Stimulated activated naive CD8-positive, alpha-beta T cell treated with anti-CD3 and anti-CD28 coated beads, Interleukin-15, amount 100 ng/mL, for 72 hours (primary cell): ENCODE measurements at regions not wholly inside any gene's neighbourhood (a gene's known extent, or its start where the extent isn't known, plus 50 kb on each side); places are given as distances from the start of the nearest gene placed in this dataset.
"Not testable (repeated sequence)": the region's sequence is repeated elsewhere in the genome, so short reads cannot be mapped to it uniquely, and the experiment has no call there.

Experiments
- ATAC-seq: fragments of 150-1000 bp; cut with Tn5 transposase; 2 replicates; pipeline ENCODE4 v1.10.0; 2021; ENCODE audit warnings: mild to moderate bottlenecking, moderate library complexity
- DNase-seq, 2 donors: peaks; one replicate each; pipeline ENCODE4 v3.0.0; 2021 to 2022
- H3K27ac Mint-ChIP-seq, 2 donors: one replicate each; pipeline ENCODE4 v1.8.0; 2022; ENCODE audit warnings: mild to moderate bottlenecking in 2 of 2, mixed read lengths in 2 of 2, moderate library complexity in 2 of 2
- H3K27me3 Mint-ChIP-seq: one replicate; pipeline ENCODE4 v1.8.0; 2022; ENCODE audit warnings: mixed read lengths
- H3K4me1 Mint-ChIP-seq: one replicate; pipeline ENCODE4 v1.8.0; 2022; ENCODE audit warnings: mild to moderate bottlenecking, mixed read lengths
- H3K4me3 Mint-ChIP-seq, 2 donors: one replicate each; pipeline ENCODE4 v1.8.0; 2022; ENCODE audit warnings: mild to moderate bottlenecking in 2 of 2, mixed read lengths in 2 of 2, moderate library complexity in 1 of 2
- H3K9me3 Mint-ChIP-seq, 2 donors: one replicate each; pipeline ENCODE4 v1.8.0; 2022; ENCODE audit warnings: mixed read lengths in 2 of 2

- Mint-ChIP-seq H3K27ac (no peak overlapping the region), H3K9me3 (no peaks in the 10 kb centered on the region), H3K27me3 (peaks cover 52% of the 10 kb centered on the region), H3K4me1 (no peaks in the 10 kb centered on the region), H3K4me3 (no peak overlapping the region)
- ATAC-seq: peak; percentile 18
- no peak for DNase-seq
Observed at GRCh38 chr6:165843121-165843520, 180.1 kb upstream of the PDE10A start.

DNA sequence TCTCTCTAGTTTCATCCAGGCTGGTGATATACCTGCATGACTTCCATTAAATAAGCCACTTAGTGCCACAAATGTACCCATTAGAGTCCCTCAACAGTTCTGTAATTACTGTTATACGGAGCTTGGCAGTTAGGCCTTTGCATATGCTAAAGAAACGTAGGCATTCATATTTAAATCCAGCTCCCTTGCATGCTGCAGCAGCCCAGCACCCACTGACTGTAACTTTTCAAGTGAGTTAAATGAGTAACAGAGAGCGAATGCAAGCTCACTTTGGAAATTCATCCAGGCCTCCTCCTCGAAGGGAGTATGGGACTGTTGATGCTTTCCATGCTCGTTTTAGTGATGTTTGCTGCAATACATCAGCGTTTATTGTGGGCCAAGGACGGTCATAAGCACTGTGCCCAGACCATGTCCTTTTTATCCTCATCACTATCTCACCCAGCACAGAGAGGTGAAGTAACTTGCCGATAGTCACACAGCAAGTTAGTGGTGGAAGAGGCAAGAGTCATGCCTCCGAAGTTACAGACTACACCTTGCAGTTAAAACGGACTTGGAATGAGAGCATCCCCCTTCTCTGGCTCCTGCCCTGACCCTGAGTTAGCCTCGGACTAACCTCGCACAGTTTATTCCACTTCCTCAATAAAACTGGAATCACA is 179.4 kb upstream of the PDE10A start:
- ATAC-seq: no peak
- H3K27me3 Mint-ChIP-seq: peaks cover 45% of the 10 kb centered on the region

DNA sequence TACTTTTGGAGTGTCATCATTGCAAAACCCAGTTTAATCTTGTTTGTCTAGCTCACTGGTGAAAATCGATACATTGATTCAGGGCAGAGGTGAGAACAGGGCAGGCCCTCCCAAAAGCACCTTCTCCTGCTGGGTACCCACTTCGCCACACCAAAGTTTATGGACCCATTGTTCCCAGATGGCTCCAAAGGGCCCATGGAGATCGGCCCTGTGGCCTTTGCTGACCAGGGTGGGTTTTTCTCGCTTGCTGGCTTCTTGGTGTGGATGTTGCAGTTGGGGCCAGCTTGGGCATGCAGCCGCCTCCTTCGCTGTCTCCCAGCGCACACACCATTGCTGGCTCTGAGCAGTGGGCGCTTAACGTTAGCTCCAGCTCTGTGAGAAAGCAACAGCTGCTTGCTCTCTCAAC is 178.1 kb upstream of the PDE10A start:
- H3K27ac Mint-ChIP-seq: no peak overlapping the region
- ATAC-seq: no peak
- H3K4me3 Mint-ChIP-seq: no peak overlapping the region
- no peaks in the 10 kb centered on the region for H3K9me3 Mint-ChIP-seq
- H3K27me3 Mint-ChIP-seq: peaks cover 39% of the 10 kb centered on the region
- no peaks in the 10 kb centered on the region for H3K4me1 Mint-ChIP-seq
- no peak for DNase-seq

More for the DNA sequence above, 179.4 kb upstream of the PDE10A start:
- DNase-seq: no peak
- no peak overlapping the region for H3K27ac Mint-ChIP-seq
- no peak overlapping the region for H3K4me3 Mint-ChIP-seq
- H3K9me3 Mint-ChIP-seq: no peaks in the 10 kb centered on the region
- no peaks in the 10 kb centered on the region for H3K4me1 Mint-ChIP-seq

DNA sequence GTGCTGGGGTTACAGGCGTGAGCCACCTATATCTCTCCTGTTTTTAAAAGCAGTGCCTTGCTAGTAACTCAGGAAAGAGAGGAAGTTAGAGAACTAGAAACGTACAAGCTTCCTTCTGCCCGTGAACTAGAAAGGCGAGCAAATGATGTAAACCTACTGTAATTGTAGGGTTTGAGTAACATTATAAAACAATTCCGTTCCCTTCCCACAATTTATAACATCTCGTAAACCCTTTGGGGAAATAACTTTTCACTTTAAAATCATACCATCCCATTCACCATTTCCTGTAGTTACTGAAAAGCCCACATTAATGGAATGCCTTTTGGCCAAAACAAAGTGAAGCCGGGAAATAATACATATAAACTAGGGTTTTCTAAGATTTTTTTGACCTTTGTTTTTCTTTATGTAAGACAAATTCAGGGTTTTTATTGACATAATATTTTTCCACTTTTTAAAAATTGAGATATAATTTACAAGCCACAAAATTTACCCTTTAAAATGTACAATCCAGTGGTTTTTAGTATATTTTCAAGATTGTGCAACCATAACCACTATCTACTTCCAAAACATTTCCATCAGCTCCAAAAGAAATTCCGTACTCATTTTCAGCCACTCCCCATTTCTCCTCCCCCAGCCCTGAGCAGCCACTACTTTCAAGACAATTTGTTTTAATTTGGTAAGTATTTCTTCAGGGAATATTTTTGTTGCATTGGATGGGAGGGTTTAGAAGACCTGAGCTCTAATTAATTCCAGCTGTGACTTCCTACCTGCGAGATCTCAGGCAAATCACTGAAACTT is 175.1 kb upstream of the PDE10A start:
- H3K4me1 Mint-ChIP-seq: no peaks in the 10 kb centered on the region
- DNase-seq (no peak), ATAC-seq (no peak)
- no peaks in the 10 kb centered on the region for H3K9me3 Mint-ChIP-seq
- no peak overlapping the region for H3K4me3 Mint-ChIP-seq
- no peak overlapping the region for H3K27ac Mint-ChIP-seq
- H3K27me3 Mint-ChIP-seq: peaks cover 45% of the 10 kb centered on the region

- not testable (repeated sequence) for DNase-seq, ATAC-seq, H3K9me3 Mint-ChIP-seq, H3K4me3 Mint-ChIP-seq, H3K4me1 Mint-ChIP-seq
- H3K27me3 Mint-ChIP-seq: peaks cover 48% of the 10 kb centered on the region
- H3K27ac Mint-ChIP-seq: peak overlapping the region in 1 of 2 donors; percentile 21
Observed at GRCh38 chr6:165836648-165837047, 173.6 kb upstream of the PDE10A start.

GRCh38 chr6:165835410-165835851 is 172.4 kb upstream of the PDE10A start:
- no peak for DNase-seq
- no peaks in the 10 kb centered on the region for H3K9me3 Mint-ChIP-seq
- no peak overlapping the region for H3K27ac Mint-ChIP-seq
- H3K4me1 Mint-ChIP-seq: peaks cover 6% of the 10 kb centered on the region
- no peak overlapping the region for H3K4me3 Mint-ChIP-seq
- H3K27me3 Mint-ChIP-seq: peaks cover 57% of the 10 kb centered on the region
- peak; percentile 26 for ATAC-seq

GRCh38 chr6:165834613-165835259 is 171.7 kb upstream of the PDE10A start:
- ATAC-seq (peak; percentile 40), DNase-seq (no peak)
- no peak overlapping the region for H3K4me3 Mint-ChIP-seq
- H3K9me3 Mint-ChIP-seq: no peaks in the 10 kb centered on the region
- H3K4me1 Mint-ChIP-seq: peaks cover 6% of the 10 kb centered on the region
- peaks cover 61% of the 10 kb centered on the region for H3K27me3 Mint-ChIP-seq
- peak overlapping the region in 1 of 2 donors; percentile 27 for H3K27ac Mint-ChIP-seq

- peaks cover 6% of the 10 kb centered on the region for H3K4me1 Mint-ChIP-seq
- no peak overlapping the region for H3K4me3 Mint-ChIP-seq
- no peak for ATAC-seq
Observed at GRCh38 chr6:165833355-165833754, 170.3 kb upstream of the PDE10A start.

GRCh38 chr6:165831812-165832510 is 168.9 kb upstream of the PDE10A start:
- Mint-ChIP-seq H3K4me3 (no peak overlapping the region), H3K27ac (peak overlapping the region in 1 of 2 donors; percentile 31), H3K9me3 (no peaks in the 10 kb centered on the region), H3K4me1 (peaks cover 6% of the 10 kb centered on the region), H3K27me3 (peaks cover 61% of the 10 kb centered on the region)
- no peak for DNase-seq
- no peak for ATAC-seq

More at GRCh38 chr6:165833355-165833754, 170.3 kb upstream of the PDE10A start:
- peaks cover 61% of the 10 kb centered on the region for H3K27me3 Mint-ChIP-seq
- no peak overlapping the region for H3K27ac Mint-ChIP-seq
- no peak for DNase-seq
- H3K9me3 Mint-ChIP-seq: no peaks in the 10 kb centered on the region

DNA sequence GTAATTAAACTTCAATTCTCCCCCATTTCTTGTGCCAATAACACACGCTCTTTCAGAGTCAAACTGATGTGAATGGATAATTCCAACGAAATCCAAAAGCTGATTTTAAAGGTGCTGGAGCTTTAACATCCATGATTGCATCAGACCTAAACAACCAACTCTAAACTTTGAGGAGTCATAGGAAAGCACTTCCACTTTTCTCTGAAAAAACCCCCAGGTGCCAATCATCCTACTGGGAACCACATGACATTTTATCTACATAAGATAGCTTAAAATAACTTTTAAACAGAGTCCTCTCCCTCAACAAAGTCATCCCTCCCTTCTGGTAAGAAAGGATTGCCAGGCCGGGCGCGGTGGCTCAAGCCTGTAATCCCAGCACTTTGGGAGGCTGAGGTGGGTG is 167.7 kb upstream of the PDE10A start:
- ATAC-seq (no peak), DNase-seq (no peak)
- Mint-ChIP-seq H3K4me1 (peaks cover 6% of the 10 kb centered on the region), H3K27ac (no peak overlapping the region), H3K27me3 (peaks cover 60% of the 10 kb centered on the region), H3K4me3 (no peak overlapping the region), H3K9me3 (no peaks in the 10 kb centered on the region)

DNA sequence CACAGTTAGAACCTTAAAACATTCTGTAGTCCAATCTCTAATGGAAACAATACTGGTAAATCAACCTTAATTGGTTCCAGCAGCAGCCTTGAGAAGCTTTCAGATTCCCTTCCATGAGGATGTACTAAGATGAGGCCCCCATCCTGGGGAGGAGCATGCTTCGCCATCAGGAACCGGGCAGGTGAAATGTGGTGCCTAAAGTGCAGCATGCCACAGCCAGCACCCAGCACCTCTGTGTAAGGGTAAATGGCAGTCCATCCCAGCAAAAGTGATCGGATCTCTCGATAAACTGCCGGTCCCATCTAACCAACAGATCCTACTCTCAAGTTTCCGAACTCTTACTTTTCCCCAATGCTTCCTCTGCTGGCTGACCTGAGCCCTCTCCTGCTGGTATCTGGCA is 166.3 kb upstream of the PDE10A start:
- H3K27me3 Mint-ChIP-seq: peaks cover 48% of the 10 kb centered on the region
- no peak overlapping the region for H3K4me3 Mint-ChIP-seq
- no peak for ATAC-seq
- no peak for DNase-seq
- H3K9me3 Mint-ChIP-seq: no peaks in the 10 kb centered on the region
- peak overlapping the region in 1 of 2 donors; percentile 19 for H3K27ac Mint-ChIP-seq
- peaks cover 6% of the 10 kb centered on the region for H3K4me1 Mint-ChIP-seq

- Mint-ChIP-seq H3K4me1 (peaks cover 6% of the 10 kb centered on the region), H3K9me3 (no peaks in the 10 kb centered on the region), H3K27ac (no peak overlapping the region), H3K27me3 (peaks cover 30% of the 10 kb centered on the region), H3K4me3 (no peak overlapping the region)
- ATAC-seq (peak; percentile 42), DNase-seq (no peak)
Observed at GRCh38 chr6:165827190-165827518, 164.1 kb upstream of the PDE10A start.

DNA sequence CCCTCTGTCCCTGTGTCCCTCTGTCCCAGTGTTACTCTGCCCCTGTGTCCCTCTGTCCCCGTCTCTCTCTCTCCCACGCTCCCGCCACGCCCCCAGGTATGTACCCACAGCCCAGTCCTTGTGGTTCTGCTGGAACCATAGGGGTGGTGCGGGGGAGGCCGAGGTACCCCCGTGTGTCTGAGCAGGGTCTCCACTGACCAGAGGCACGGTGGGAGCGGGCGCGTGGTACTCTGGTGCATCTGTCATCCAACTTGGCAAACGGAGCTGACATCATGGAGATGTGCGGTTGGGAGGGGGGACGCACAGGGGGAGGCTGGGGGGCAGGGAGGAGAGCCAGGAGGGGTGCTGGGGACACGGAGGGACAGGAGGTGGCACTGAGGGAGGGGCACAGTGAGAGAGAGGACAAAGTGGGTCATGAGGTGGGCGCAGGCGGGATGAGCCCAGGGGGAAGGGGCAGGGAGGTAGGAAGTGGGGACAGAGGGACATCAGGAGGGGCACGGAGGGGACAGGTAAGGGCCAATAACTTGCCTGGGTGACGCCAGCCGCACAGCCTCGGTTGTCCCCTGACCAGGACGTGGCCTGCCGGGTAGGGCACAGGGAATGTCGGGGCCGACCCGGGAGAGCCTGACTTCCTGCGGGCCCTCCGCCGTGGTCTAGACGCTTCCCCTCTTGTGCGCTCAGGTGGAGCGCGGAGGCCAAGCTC is 163.6 kb upstream of the PDE10A start:
- ATAC-seq (peak; percentile 63), DNase-seq (no peak)
- Mint-ChIP-seq H3K27ac (no peak overlapping the region), H3K4me1 (peaks cover 2% of the 10 kb centered on the region), H3K27me3 (peaks cover 24% of the 10 kb centered on the region), H3K4me3 (no peak overlapping the region), H3K9me3 (no peaks in the 10 kb centered on the region)

DNA sequence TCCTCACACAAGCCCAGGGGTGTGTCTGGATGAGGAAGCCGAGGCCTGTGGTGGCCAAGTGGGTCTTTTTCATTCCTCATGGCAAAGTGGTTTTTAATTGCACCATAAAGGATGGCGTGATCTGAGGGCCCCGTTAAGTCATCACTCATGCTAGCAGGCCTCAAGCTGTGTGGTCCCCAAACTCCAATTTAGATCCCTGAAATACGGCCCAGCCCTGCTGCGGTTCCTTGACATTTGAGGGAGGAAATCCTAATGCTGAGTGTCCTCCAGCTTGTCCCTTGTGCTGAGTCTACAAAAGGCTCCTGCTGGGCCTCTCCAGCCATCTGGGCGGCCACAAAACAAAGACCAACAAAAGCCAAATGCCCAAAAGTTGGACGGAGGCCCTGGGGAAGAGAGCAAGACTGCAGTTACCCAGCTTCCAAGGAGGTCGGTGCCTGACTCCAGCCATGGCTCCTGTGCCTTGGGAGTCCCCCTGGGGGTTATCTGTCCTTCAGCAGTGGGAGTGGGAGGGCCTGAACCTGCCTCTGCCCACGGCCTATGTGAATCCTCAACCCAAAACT is 162.3 kb upstream of the PDE10A start:
- H3K27me3 Mint-ChIP-seq: peaks cover 26% of the 10 kb centered on the region
- no peaks in the 10 kb centered on the region for H3K9me3 Mint-ChIP-seq
- H3K4me3 Mint-ChIP-seq: no peak overlapping the region
- DNase-seq: no peak
- ATAC-seq: no peak
- no peaks in the 10 kb centered on the region for H3K4me1 Mint-ChIP-seq
- no peak overlapping the region for H3K27ac Mint-ChIP-seq
